CD4-positive, alpha-beta T cell (primary cell): ENCODE measurements at regions not wholly inside any gene's neighbourhood (a gene's known extent, or its start where the extent isn't known, plus 50 kb on each side); places are given as distances from the start of the nearest gene placed in this dataset.

Source experiments
- ATAC-seq: fragments of 200-7000 bp; cut with Tn5 transposase; one replicate; pipeline ENCODE4 v1.10.0; 2022; ENCODE audit warnings: mild to moderate bottlenecking; ENCODE audit not compliant: poor library complexity
- CTCF ChIA-PET: fragments of 350-600 bp; sonication (Branson Sonifier 250); formaldehyde crosslinking; loops from one replicate; lab custom pipeline; 2021; ENCODE audit warnings: antibody characterized with exemption, inconsistent platforms; lab: Charles Lee
- POLR2A ChIA-PET: fragments of 350-600 bp; sonication (Branson Sonifier 250); formaldehyde crosslinking; loops from one replicate; lab custom pipeline; 2021; ENCODE audit warnings: antibody characterized with exemption, inconsistent platforms; lab: Charles Lee
- DNase-seq, 14 experiments: peaks; one replicate each; pipeline ENCODE4 v3.0.0-alpha.2; 2013 to 2020; ENCODE audit warnings: mixed read lengths in 2 of 14
- H3K27ac ChIP-seq, 2 donors: one replicate each; pipeline versions ENCODE4 v1.5.1 to v1.7.0; 2013; ENCODE audit warnings: low read length in 2 of 2, low read depth in 1 of 2, mild to moderate bottlenecking in 1 of 2
- H3K27me3 ChIP-seq, 2 experiments: 1 replicate in 1 of 2; 2 replicates in 1 of 2; pipeline versions ENCODE4 v1.6.1 to v1.7.0; 2013; ENCODE audit warnings: low read length in 2 of 2, control low read depth in 1 of 2, mild to moderate bottlenecking in 1 of 2, moderate library complexity in 1 of 2; ENCODE audit not compliant: insufficient read depth in 2 of 2, control insufficient read depth in 1 of 2
- H3K36me3 ChIP-seq: one replicate; pipeline ENCODE4 v1.6.1; 2013; ENCODE audit warnings: low read length, control low read depth; ENCODE audit not compliant: insufficient read depth
- H3K4me1 ChIP-seq: one replicate; pipeline ENCODE4 v1.6.1; 2013; ENCODE audit warnings: low read length, control low read depth; ENCODE audit not compliant: insufficient read depth
- H3K4me3 ChIP-seq: one replicate; pipeline ENCODE4 v1.5.1; 2013; ENCODE audit warnings: mild to moderate bottlenecking, low read length, moderate library complexity
- H3K9me3 ChIP-seq, 2 experiments: 1 replicate in 1 of 2; 2 replicates in 1 of 2; pipeline versions ENCODE4 v1.6.1 to v1.7.0; 2013; ENCODE audit warnings: low read length in 2 of 2, mild to moderate bottlenecking in 2 of 2, control low read depth in 1 of 2, moderate library complexity in 1 of 2; ENCODE audit not compliant: control insufficient read depth in 1 of 2, insufficient read depth in 1 of 2
- H3K27ac Mint-ChIP-seq: one replicate; pipeline ENCODE4 v1.8.0; 2020; ENCODE audit warnings: mixed read lengths
- H3K27me3 Mint-ChIP-seq: one replicate; pipeline ENCODE4 v1.8.0; 2021; ENCODE audit warnings: mixed read lengths
- H3K36me3 Mint-ChIP-seq: one replicate; pipeline ENCODE4 v1.8.0; 2021; ENCODE audit warnings: low read depth, mixed read lengths
- H3K4me1 Mint-ChIP-seq: one replicate; pipeline ENCODE4 v1.8.0; 2021; ENCODE audit warnings: low read depth, mixed read lengths
- H3K4me3 Mint-ChIP-seq: one replicate; pipeline ENCODE4 v1.8.0; 2020; ENCODE audit warnings: mild to moderate bottlenecking, mixed read lengths
- H3K9me3 Mint-ChIP-seq: one replicate; pipeline ENCODE4 v1.8.0; 2020; ENCODE audit warnings: mixed read lengths
- intact Hi-C, 2 experiments: fragments of 100-400 bp; cut with DNase I in 1 of 2; cut with micrococcal nuclease in 1 of 2; formaldehyde crosslinking; loops; one replicate each; pipeline versions ENCODE4 v1.15.1 to v1.9.0; 2023 to 2025; cut with DNase I, micrococcal nuclease
- TF ChIP-seq, protein P1 (sequence below): fragments of 200-600 bp; IDR thresholded peaks from one replicate; pipeline ENCODE4 v1.8.0; 2022; ENCODE audit warnings: antibody characterized with exemption, mild to moderate bottlenecking

- TF ChIP-seq, protein P1, sequence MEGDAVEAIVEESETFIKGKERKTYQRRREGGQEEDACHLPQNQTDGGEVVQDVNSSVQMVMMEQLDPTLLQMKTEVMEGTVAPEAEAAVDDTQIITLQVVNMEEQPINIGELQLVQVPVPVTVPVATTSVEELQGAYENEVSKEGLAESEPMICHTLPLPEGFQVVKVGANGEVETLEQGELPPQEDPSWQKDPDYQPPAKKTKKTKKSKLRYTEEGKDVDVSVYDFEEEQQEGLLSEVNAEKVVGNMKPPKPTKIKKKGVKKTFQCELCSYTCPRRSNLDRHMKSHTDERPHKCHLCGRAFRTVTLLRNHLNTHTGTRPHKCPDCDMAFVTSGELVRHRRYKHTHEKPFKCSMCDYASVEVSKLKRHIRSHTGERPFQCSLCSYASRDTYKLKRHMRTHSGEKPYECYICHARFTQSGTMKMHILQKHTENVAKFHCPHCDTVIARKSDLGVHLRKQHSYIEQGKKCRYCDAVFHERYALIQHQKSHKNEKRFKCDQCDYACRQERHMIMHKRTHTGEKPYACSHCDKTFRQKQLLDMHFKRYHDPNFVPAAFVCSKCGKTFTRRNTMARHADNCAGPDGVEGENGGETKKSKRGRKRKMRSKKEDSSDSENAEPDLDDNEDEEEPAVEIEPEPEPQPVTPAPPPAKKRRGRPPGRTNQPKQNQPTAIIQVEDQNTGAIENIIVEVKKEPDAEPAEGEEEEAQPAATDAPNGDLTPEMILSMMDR: no peak
- H3K36me3 ChIP-seq: no peaks in the 10 kb centered on the region
- H3K27ac ChIP-seq: no peak overlapping the region
- Mint-ChIP-seq H3K4me3 (no peak overlapping the region), H3K4me1 (no peaks in the 10 kb centered on the region), H3K27me3 (peaks cover 5% of the 10 kb centered on the region), H3K27ac (no peak overlapping the region), H3K36me3 (no peaks in the 10 kb centered on the region), H3K9me3 (no peaks in the 10 kb centered on the region)
- no peaks in the 10 kb centered on the region for H3K27me3 ChIP-seq
- no peaks in the 10 kb centered on the region for H3K9me3 ChIP-seq
- ATAC-seq (no peak), DNase-seq (no peak)
- H3K4me3 ChIP-seq: no peak overlapping the region
- intact Hi-C loops: no loop called here
- CTCF ChIA-PET: no interaction called here
- no peaks in the 10 kb centered on the region for H3K4me1 ChIP-seq
- POLR2A ChIA-PET: no interaction called here
Observed at GRCh38 chr7:121525155-121525819, 129.2 kb upstream of the FAM3C start.

GRCh38 chr7:121521711-121522400 is 125.7 kb upstream of the FAM3C start:
- CTCF ChIA-PET: no interaction called here
- H3K27me3 Mint-ChIP-seq: peaks cover 2% of the 10 kb centered on the region
- H3K27ac ChIP-seq: no peak overlapping the region

GRCh38 chr7:121520911-121521310 is 124.8 kb upstream of the FAM3C start:
- Histone ChIP-seq H3K36me3 (no peaks in the 10 kb centered on the region), H3K27me3 (no peaks in the 10 kb centered on the region), H3K4me3 (no peak overlapping the region), H3K4me1 (no peaks in the 10 kb centered on the region), H3K27ac (no peak overlapping the region), H3K9me3 (no peaks in the 10 kb centered on the region)
- ChIA-PET CTCF (no interaction called here), POLR2A (no interaction called here)
- H3K9me3 Mint-ChIP-seq: no peaks in the 10 kb centered on the region
- no peak for ATAC-seq
- H3K36me3 Mint-ChIP-seq: no peaks in the 10 kb centered on the region
- TF ChIP-seq, protein P1: no peak
- no peaks in the 10 kb centered on the region for H3K4me1 Mint-ChIP-seq
- no peak for DNase-seq
- no peak overlapping the region for H3K4me3 Mint-ChIP-seq
- H3K27me3 Mint-ChIP-seq: no peaks in the 10 kb centered on the region
- no peak overlapping the region for H3K27ac Mint-ChIP-seq
- intact Hi-C loops: no loop called here

More at GRCh38 chr7:121521711-121522400, 125.7 kb upstream of the FAM3C start:
- TF ChIP-seq, protein P1: no peak
- Mint-ChIP-seq H3K36me3 (no peaks in the 10 kb centered on the region), H3K9me3 (no peaks in the 10 kb centered on the region), H3K4me3 (no peak overlapping the region), H3K27ac (no peak overlapping the region), H3K4me1 (no peaks in the 10 kb centered on the region)
- no peaks in the 10 kb centered on the region for H3K27me3 ChIP-seq
- DNase-seq (no peak), ATAC-seq (no peak)
- H3K36me3 ChIP-seq: no peaks in the 10 kb centered on the region
- POLR2A ChIA-PET: no interaction called here
- H3K9me3 ChIP-seq: no peaks in the 10 kb centered on the region
- intact Hi-C loops: no loop called here
- H3K4me1 ChIP-seq: no peaks in the 10 kb centered on the region
- no peak overlapping the region for H3K4me3 ChIP-seq
